ENCODE measurements at regions not wholly inside any gene's neighbourhood (a gene's known extent, or its start where the extent isn't known, plus 50 kb on each side); places are given as distances from the start of the nearest gene placed in this dataset.

GRCh38 chr12:110993434-110993833, 73.1 kb upstream of the MYL2 start:
- no peak for DNase-seq

- no peak for DNase-seq
Observed at GRCh38 chr12:110992909-110993308, 72.5 kb upstream of the MYL2 start.

GRCh38 chr12:110983811-110984210, 63.4 kb upstream of the MYL2 start:
- DNase-seq, result no peak

GRCh38 chr12:110972866-110973265, 52.5 kb upstream of the MYL2 start:
- no peak for DNase-seq

GRCh38 chr12:110971936-110972335, 51.6 kb upstream of the MYL2 start:
- DNase-seq, result no peak

- no peak for DNase-seq
Observed at GRCh38 chr12:110971189-110971920, 51.0 kb upstream of the MYL2 start.

Data from activated T-cell treated with anti-CD3 and anti-CD28 coated beads for 4 hours (primary cell).